ENCODE measurements at regions not wholly inside any gene's neighbourhood (a gene's known extent, or its start where the extent isn't known, plus 50 kb on each side); places are given as distances from the start of the nearest gene placed in this dataset.

DNA sequence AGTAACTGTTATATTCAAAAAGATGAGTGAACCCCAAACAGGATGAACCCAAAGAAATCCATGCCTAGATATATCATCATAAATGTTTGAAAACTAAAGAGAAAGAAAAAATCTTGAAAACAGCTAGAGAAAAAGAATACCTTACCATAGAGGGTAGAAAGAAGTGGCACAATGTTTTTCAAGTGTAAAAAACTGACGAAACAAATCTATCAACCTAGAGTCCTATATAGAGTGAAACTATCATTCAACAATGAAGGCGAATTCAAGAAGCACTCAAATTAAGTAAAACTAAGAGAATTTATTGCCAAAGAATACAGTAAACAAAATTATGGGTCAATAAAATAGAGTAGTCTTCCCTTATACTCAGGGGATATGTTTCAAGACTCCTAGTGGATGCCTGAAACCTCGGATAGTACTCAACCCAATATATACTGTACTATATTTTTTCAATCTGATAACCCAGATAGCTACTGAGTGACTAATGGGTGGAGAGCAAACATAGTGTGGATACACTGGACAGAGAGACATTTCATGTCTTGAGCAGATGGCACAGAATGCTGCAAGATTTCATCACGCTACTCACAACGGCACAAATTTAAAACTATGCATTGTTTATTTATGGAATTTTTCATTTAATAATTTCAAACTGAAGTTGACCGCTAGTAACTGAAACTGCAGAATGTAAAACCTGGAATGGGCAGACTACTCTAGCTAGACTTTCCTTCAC is 52.6 kb upstream of the TMEM106B start:
- Histone ChIP-seq H3K36me3 (ENCODE audit: control insufficient read depth, insufficient read depth, low read length) (no peaks in the 10 kb centered on the region), H3K27me3 (ENCODE audit: control insufficient read depth, insufficient read depth, low read length) (no peaks in the 10 kb centered on the region), H3K4me3 (ENCODE audit: low read depth, low read length) (no peak overlapping the region)
- DNase-seq (ENCODE audit: low read depth) = no peak
- TF ChIP-seq, protein P1, sequence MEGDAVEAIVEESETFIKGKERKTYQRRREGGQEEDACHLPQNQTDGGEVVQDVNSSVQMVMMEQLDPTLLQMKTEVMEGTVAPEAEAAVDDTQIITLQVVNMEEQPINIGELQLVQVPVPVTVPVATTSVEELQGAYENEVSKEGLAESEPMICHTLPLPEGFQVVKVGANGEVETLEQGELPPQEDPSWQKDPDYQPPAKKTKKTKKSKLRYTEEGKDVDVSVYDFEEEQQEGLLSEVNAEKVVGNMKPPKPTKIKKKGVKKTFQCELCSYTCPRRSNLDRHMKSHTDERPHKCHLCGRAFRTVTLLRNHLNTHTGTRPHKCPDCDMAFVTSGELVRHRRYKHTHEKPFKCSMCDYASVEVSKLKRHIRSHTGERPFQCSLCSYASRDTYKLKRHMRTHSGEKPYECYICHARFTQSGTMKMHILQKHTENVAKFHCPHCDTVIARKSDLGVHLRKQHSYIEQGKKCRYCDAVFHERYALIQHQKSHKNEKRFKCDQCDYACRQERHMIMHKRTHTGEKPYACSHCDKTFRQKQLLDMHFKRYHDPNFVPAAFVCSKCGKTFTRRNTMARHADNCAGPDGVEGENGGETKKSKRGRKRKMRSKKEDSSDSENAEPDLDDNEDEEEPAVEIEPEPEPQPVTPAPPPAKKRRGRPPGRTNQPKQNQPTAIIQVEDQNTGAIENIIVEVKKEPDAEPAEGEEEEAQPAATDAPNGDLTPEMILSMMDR (IDR thresholded peaks at IDR 0.05; ENCODE audit: insufficient read depth, low read length, poor library complexity, severe bottlenecking) = no peak

DNA sequence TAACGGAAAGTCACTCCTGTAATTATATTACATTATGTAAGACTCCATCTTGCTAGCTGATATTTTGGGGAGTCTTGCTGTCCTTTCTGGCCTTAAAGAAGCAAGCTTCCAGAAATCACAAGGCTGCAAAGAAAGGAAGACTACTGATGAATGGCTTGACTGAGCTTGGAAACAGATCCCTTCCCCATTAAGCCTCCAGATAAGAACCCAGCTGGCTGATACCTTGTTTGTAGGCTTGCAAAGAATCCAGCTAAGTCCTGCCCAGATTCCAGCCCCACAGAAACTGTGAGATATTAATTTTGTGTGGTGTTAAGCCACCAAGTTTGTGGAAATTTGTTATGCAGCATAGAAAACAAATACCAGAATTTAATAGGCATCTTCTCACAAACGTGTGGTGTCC is 49.9 kb upstream of the TMEM106B start:
- Histone ChIP-seq H3K4me3 (ENCODE audit: low read depth, low read length) (no peak overlapping the region), H3K27me3 (ENCODE audit: control insufficient read depth, insufficient read depth, low read length) (no peaks in the 10 kb centered on the region), H3K36me3 (ENCODE audit: control insufficient read depth, insufficient read depth, low read length) (no peaks in the 10 kb centered on the region)
- DNase-seq (ENCODE audit: low read depth) = no peak
- TF ChIP-seq, protein P1 (IDR thresholded peaks at IDR 0.05; ENCODE audit: insufficient read depth, low read length, poor library complexity, severe bottlenecking) = no peak

Data from kidney epithelial cell (primary cell).